ENCODE measurements at regions not wholly inside any gene's neighbourhood (a gene's known extent, or its start where the extent isn't known, plus 50 kb on each side); places are given as distances from the start of the nearest gene placed in this dataset. TPM values are rescaled to one million over a fixed set of nuclear protein-coding genes. Genes with fewer than 3 reads are reported as not detected.

Small RNA genes lying in the stretch of these regions (small RNA-seq; reads per million reads assigned to genes)
- not detected for gene SNRPCP5
